ENCODE measurements at regions not wholly inside any gene's neighbourhood (a gene's known extent, or its start where the extent isn't known, plus 50 kb on each side); places are given as distances from the start of the nearest gene placed in this dataset.
"Not testable (repeated sequence)": the region's sequence is repeated elsewhere in the genome, so short reads cannot be mapped to it uniquely, and the experiment has no call there.

DNA sequence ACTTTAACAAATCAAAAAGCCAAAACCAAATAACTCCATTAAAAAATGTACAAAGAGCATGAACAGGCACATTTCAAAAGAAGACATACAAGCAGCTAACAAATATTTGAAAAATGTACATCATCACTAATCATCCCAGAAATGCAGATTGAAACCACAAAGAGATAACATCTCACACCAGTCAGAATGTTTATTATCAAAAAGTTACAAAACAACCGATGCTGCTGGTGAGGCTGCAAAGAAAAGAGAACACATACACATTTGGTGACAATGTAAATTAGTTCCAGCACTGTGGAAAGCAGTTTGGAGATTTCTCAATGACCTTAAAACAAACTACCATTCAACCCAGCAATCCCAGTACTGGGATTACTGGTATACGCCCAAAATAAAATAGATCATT is 756.0 kb upstream of the PCDH20 start:
- no peak for DNase-seq (ENCODE audit: low spot score)

DNA sequence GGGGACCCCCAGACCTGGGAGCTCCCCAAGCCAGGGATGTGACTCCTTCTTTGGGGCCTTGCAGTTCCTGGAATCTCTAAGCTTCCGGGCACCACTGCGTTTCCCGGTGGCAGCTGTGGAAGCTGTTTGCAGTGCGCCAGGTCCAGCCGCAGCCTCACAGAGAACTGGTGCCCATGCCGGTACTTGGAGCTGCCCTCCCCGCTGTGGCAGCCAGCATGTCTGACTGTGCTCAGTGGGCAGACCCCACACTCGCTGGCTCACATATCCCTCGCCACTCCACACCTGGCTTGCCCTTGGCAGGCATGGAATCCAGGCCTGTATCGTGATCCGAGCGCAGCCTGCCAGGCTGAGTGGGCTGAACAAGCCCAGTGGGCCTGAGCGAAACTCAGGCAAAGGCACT is 753.2 kb upstream of the PCDH20 start:
- no peak for DNase-seq (ENCODE audit: low spot score)

GRCh38 chr13:62167650-62168172 is 752.1 kb upstream of the PCDH20 start:
- DNase-seq (ENCODE audit: low spot score) = no peak

DNA sequence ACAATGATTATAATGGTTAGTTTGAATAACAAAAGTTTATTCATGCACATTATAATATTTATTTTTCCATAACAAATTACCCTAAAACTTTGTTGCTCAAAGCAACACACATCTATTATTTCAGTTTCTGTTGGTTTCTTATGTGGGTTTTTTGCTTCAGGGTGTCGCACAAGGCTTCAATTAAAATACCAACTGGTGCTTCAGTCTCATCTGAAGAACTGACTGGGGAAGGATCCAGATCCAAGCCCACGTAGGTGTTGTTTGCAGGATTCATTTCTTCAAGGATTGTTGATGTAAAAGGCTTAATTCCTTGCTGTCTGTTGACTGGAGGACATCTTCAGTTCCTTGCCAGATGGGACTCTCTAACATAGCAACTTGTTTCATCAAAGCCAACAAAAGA is 747.2 kb upstream of the PCDH20 start:
- no peak for DNase-seq (ENCODE audit: low spot score)

DNA sequence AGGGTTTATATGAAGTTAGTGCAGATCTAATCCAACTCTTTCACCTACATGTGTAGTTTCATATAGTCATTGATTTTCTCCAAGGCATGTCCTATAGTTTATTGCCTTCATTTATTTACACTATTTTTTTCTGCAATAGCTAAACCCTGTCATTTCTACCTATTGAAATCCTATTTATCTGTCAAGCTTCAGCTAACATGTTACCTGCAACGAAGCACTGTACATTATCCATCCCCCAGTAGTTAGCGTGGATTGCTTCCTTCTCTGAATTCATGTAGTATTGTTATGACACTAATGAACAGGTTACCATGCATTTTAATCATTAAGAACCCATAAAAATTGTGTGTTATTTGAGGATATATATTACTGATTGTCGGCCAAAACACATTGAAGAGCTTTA is 742.9 kb upstream of the PCDH20 start:
- no peak for DNase-seq (ENCODE audit: low spot score)

DNA sequence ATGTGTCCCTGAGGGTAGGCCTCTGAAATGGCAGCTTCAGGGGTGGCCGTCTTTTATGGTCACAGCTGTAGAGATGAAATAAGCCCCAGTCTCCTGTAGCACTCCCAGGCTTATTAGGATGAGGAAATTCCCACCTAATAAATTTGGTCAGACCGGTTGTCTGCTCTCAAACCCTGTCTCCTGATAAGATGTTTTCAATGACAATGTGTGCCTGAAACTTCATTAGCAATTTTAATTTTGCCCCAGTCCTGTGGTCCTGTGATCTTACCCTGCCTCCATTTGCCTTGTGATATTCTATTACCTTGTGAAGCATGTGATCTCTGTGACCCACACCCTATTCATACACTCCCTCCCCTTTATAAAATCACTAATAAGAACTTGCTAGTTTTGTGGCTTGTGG is 736.1 kb upstream of the PCDH20 start:
- not testable (repeated sequence) for DNase-seq (ENCODE audit: low spot score)

DNA sequence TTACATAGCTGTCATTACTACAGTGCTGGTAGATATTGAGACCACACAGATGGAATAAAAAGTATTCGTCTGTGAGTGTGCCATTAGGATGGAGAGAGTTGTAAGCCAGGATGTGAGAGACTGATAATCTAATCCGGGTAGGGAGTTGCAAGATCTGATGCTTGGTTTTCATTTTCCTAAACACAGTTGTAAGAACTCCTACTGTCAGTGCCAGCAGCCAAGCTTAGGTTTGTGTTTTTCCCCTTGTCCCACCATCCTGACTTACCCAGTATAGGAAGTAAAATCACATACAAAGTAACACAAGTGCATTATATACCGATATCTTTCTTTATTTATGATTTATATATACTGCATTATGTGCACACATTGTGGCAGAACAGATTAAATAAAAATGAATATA is 726.4 kb upstream of the PCDH20 start:
- no peak for DNase-seq (ENCODE audit: low spot score)

GRCh38 chr13:62139597-62139996 is 723.9 kb upstream of the PCDH20 start:
- DNase-seq (ENCODE audit: low spot score) = no peak

DNA sequence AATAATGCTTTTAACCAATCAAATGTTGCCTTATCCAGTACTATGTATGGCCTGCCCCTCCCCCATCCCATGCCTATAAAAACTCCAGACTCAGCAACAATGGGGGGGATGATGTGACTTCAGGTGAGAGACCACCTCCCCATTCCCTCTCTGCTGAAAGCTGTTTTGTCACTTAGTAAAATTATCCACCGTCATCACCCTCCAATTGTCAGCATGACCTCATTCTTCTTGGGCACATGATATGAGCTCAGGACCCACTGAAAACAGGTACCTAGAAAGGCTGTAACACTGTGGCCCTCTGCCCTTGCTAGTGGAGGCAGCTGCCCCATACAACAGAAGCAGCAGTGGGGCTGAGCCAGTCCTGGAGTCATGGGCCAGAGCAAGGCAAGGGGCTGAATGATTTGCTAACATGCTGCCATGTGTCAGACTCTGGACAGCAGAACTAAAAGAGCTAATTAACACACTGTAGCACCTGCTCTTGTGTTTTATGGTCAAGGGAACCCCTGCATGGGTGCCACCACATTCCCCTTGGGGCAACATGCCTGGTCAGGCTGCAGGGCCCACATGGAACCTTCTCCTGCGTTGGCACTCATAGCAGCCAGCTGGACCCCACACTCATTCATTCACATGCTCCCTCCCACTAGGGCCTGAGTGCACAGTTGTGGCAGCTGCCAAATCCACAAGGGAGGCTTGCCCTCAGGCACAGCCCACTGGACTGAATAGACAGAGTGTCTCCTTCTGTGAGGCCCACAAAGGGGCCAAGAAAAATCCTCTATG is 722.2 kb upstream of the PCDH20 start:
- no peak for DNase-seq (ENCODE audit: low spot score)

GRCh38 chr13:62131604-62132003 is 716.0 kb upstream of the PCDH20 start:
- no peak for DNase-seq (ENCODE audit: low spot score)

GRCh38 chr13:62130062-62130970 is 714.7 kb upstream of the PCDH20 start:
- DNase-seq (ENCODE audit: low spot score) = no peak

DNA sequence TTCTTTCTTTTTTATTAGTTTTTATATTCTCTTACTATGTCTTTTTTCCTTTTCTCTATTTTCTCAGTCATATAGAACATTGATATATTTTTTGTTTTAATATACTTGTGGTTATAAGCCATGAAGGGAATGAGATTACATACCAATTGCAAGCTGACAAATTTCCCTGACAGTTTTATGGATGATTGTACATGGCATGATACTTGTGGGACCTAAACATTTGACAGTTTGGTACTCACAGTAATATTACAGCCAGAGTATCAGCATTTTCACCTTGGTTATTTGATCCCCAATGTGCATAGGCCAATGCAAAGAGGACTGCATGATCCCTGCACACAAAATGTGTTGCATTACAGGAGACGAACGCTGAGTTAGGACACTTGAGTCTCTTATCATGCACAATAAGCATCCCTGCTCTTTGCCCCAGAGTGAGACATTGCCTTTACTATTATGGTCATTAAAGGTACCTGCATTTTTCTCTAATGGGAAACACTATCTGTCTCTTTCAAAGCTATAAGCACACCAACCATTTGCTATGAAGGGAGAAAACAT is 713.4 kb upstream of the PCDH20 start:
- DNase-seq (ENCODE audit: low spot score) = no peak

GRCh38 chr13:62126400-62126799 is 710.8 kb upstream of the PCDH20 start:
- DNase-seq (ENCODE audit: low spot score) = no peak

DNA sequence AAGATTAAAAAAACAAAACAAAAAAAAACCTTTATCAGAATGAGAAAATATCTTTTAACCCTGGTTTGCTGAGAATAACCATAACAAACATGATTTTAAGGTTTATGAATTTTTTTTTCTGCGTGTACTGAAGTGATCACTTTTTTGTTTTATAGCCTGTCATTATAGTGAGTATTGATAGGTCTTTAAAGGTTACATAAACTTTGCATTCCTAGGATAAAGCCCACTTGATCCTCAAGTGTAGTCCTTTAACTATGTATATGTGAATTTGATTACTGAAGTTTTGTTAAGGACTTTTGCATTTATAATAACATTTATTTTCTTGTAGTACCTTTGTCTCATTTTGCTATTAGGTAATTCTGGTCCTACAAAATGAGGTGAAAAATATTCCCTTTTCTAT is 709.8 kb upstream of the PCDH20 start:
- DNase-seq (ENCODE audit: low spot score) = no peak

DNA sequence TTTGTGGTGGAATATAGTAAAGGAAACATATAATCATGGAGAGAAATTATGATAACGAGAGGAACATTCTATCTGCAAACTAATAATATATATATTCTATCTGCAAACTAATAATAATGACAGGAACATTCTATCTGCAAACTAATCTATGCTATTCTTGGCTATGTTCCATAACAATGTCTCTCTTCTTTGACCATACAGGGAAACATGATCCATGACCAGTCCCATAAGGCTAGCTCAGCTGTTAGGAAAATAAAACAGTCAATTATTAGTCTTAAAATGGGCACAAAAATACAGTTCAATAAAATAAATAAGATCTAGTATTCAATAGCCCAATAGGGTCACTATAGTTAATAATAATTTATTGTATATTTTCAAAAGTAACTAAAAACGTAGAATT is 707.8 kb upstream of the PCDH20 start:
- no peak for DNase-seq (ENCODE audit: low spot score)

DNA sequence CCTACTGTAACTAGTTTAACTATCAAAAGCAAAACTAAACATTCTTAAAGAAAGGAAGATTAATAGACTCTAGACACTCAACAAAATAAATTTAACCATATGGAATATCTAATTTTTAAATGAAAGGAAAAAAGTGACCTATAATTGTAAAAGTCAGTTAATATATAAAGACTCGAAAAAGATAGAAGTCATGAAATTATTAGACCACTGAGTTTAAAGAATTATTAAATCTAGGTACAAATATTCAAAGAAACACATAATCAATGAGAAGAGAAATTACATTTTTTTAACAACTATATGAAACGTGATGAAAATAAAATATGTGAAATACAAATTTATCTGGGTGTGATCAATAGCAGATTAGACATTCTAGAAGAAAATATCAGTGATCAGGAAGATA is 706.8 kb upstream of the PCDH20 start:
- no peak for DNase-seq (ENCODE audit: low spot score)

DNA sequence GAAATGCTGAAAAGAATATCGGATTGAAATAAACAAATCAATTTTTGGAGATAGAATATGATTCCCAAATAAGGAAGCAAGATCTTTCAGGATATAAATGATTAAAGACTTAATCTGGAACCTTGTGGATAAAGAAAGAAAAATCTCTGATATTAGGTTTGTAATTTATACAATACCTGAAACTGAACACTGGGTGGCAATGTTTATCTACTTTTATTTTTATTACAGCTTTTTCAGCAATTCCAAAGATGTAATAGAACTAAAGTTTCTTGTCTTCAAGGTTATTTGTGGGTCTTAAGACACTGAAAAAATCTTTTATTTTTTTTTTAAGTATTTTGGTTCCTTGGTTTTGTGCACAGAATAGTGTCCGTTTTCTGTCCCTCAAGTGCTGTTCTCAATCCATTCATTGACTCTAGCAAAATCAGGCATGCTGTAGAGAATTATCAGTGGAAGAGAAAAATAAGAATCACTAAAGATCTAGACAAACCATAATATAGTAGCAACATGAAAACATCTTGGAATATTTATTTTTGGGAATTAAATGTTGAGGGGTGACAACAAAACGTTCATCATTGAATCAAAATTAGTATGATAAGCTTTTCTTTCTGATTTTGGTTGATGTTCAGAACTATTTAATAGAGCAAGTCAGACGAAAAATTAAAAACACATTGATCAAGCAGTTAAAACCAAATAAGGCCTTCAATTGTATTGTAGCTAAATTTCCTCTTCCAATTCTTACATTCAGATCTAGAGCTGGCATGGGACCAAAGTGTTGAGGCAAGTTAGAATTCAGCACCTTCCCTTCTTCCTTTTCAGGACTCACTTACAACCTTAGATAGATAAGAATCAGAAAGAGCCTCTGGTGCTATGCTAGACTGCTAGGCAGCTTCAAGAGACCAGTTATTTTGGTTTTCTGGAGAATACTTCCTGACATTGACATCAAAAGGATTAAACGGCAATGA is 704.4 kb upstream of the PCDH20 start:
- peak; percentile 14 for DNase-seq (ENCODE audit: low spot score)

- no peak for DNase-seq (ENCODE audit: low spot score)
Observed at GRCh38 chr13:62115831-62116230, 700.2 kb upstream of the PCDH20 start.

GRCh38 chr13:62113179-62113578 is 697.5 kb upstream of the PCDH20 start:
- no peak for DNase-seq (ENCODE audit: low spot score)

GRCh38 chr13:62110079-62110478 is 694.4 kb upstream of the PCDH20 start:
- DNase-seq (ENCODE audit: low spot score) = no peak

DNA sequence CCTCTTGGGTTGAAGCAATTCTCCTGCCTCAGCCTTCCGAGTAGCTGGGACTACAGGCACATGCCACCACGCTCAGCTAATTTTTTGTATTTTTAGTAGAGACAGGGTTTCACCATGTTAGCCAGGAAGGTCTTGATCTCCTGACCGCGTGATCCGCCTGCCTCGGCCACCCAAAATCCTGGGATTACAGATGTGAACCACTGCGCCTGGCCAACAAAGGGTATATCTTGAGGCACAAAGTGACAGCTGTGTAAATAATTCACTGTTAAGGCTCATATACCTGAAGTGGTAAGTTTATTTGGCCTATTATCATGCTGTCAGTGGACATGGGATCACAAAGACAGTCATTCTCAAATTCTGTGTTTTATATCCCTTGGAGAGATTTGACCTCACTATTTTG is 688.5 kb upstream of the PCDH20 start:
- DNase-seq (ENCODE audit: low spot score) = not testable (repeated sequence)

DNA sequence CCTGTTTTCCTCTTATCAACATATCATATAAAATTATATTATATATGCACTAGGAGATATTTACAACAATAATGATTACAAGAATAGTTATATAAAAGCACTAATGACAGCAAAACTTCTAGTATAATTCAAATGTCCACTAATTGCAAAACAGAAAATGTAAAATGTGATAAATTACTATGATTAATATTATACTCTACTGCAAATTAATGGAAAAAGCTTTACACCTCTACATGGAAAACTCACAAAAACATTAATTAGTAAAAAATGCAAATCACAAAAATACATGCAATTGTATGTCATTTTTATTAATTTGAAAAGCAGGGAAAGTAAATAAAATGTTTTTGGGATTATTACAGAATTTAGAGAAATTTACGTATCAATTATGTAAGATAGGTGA is 681.0 kb upstream of the PCDH20 start:
- DNase-seq (ENCODE audit: low spot score) = no peak
